DOHH2 (cell line): ENCODE measurements at regions not wholly inside any gene's neighbourhood (a gene's known extent, or its start where the extent isn't known, plus 50 kb on each side); places are given as distances from the start of the nearest gene placed in this dataset.

Source experiments
- EZH2phosphoT487 ChIP-seq: fragments of 200-600 bp; sonication (generic); IDR thresholded peaks from 2 replicates; pipeline ENCODE4 v1.6.1; 2017; ENCODE audit warnings: borderline replicate concordance, mild to moderate bottlenecking, antibody characterized with exemption, low read length, moderate library complexity, mixed read lengths
- TF ChIP-seq, protein P1 (sequence below): fragments of 200-600 bp; sonication (generic); IDR thresholded peaks from one replicate; pipeline ENCODE4 v1.5.1; 2014; ENCODE audit warnings: antibody characterized with exemption, mild to moderate bottlenecking, low read depth, low read length; ENCODE audit not compliant: poor library complexity, severe bottlenecking

DNA sequence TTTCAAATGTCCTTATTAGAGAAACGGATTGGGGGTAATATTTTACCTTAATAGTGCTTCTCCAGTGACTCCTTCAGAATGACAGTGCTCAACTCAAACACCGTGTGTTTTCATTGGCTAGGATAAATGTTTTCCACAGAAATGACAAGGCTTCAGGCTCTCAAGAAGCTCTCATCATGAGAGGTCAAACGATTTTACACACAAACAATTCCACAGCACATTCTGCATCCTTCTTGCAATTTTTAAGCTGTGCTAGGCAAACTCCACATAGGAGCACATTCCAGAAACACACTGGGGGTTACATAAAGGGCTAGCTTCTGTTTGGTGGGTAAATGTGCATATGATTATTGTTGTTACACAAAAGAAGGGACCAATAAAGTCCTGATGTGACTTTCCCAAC is 75.5 kb upstream of the IPO9 start:
- TF ChIP-seq, protein P1, sequence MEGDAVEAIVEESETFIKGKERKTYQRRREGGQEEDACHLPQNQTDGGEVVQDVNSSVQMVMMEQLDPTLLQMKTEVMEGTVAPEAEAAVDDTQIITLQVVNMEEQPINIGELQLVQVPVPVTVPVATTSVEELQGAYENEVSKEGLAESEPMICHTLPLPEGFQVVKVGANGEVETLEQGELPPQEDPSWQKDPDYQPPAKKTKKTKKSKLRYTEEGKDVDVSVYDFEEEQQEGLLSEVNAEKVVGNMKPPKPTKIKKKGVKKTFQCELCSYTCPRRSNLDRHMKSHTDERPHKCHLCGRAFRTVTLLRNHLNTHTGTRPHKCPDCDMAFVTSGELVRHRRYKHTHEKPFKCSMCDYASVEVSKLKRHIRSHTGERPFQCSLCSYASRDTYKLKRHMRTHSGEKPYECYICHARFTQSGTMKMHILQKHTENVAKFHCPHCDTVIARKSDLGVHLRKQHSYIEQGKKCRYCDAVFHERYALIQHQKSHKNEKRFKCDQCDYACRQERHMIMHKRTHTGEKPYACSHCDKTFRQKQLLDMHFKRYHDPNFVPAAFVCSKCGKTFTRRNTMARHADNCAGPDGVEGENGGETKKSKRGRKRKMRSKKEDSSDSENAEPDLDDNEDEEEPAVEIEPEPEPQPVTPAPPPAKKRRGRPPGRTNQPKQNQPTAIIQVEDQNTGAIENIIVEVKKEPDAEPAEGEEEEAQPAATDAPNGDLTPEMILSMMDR: no peak
- TF ChIP-seq EZH2phosphoT487: no peak
